Endothelial cell of umbilical vein (primary cell): ENCODE measurements at regions not wholly inside any gene's neighbourhood (a gene's known extent, or its start where the extent isn't known, plus 50 kb on each side); places are given as distances from the start of the nearest gene placed in this dataset.

ENCODE experiments used
- BruUV-seq: library from RNA; stranded (reverse); fragments of 400-500 nt; replicated peaks from 2 replicates; lab custom pipeline; 2021; lab: Mats Ljungman, UMichigan
- CTCF ChIA-PET: fragments of 300-600, 350-600 bp; sonication (Branson Sonifier 250); formaldehyde crosslinking; loops from one replicate; lab custom pipeline; 2021; ENCODE audit warnings: antibody characterized with exemption, inconsistent platforms; lab: Charles Lee
- POLR2A ChIA-PET: fragments of 300-600, 350-600 bp; sonication (Branson Sonifier 250); formaldehyde crosslinking; loops from one replicate; lab custom pipeline; 2021; ENCODE audit warnings: antibody characterized with exemption, inconsistent platforms; lab: Charles Lee
- DNase-seq: peaks from one replicate; pipeline ENCODE4 v3.0.0-alpha.2; 2011; ENCODE audit warnings: low read depth, low spot score
- FAIRE-seq: peaks from 2 replicates; lab custom pipeline; 2011; peaks lifted over from hg19 to GRCh38; lab: Jason Lieb, UNC
- H2AFZ ChIP-seq: 2 replicates; pipeline ENCODE4 v1.6.0; 2012; ENCODE audit warnings: low read depth, low read length, control low read depth, inconsistent platforms
- H3K27ac ChIP-seq: 2 replicates; pipeline ENCODE4 v1.5.1; 2011; ENCODE audit warnings: low read depth, mild to moderate bottlenecking, control low read depth, low read length, moderate library complexity; ENCODE audit not compliant: insufficient read depth
- H3K27me3 ChIP-seq, 2 experiments: 2 replicates each; pipeline versions ENCODE4 v1.6.0 to v1.6.1; 2011; ENCODE audit warnings: low read length in 2 of 2, mixed read lengths in 1 of 2; ENCODE audit not compliant: control insufficient read depth in 2 of 2, insufficient read depth in 2 of 2
- H3K36me3 ChIP-seq, 2 experiments: 2 replicates in 1 of 2; 3 replicates in 1 of 2; pipeline ENCODE4 v1.5.1; 2011; ENCODE audit warnings: low read length in 2 of 2, mild to moderate bottlenecking in 1 of 2, moderate library complexity in 1 of 2; ENCODE audit not compliant: control insufficient read depth in 2 of 2, insufficient read depth in 2 of 2; ENCODE audit errors: extremely low read depth in 1 of 2
- H3K4me1 ChIP-seq: 3 replicates; pipeline ENCODE4 v1.5.1; 2011; ENCODE audit warnings: mild to moderate bottlenecking, low read length; ENCODE audit not compliant: control insufficient read depth, insufficient read depth; ENCODE audit errors: extremely low read depth
- H3K4me2 ChIP-seq: 2 replicates; pipeline ENCODE4 v1.6.1; 2011; ENCODE audit warnings: low read length, control low read depth, mixed read lengths; ENCODE audit not compliant: insufficient read depth
- H3K4me3 ChIP-seq, 3 experiments: fragments of 200-600 bp in 1 of 3; sonication (generic), shearing (Covaris generic) in 1 of 3; replicated peaks in 1 of 3; 2 replicates each; pipeline ENCODE4 v1.5.1; 2011 to 2016; ENCODE audit warnings: control low read depth in 3 of 3, low read length in 3 of 3, mild to moderate bottlenecking in 2 of 3, inconsistent platforms in 1 of 3, low read depth in 1 of 3, moderate library complexity in 1 of 3; ENCODE audit not compliant: insufficient read depth in 1 of 3
- H3K79me2 ChIP-seq: 2 replicates; pipeline ENCODE4 v1.6.0; 2012; ENCODE audit warnings: low read length, inconsistent platforms; ENCODE audit not compliant: control insufficient read depth, insufficient read depth
- H3K9ac ChIP-seq: replicated peaks from 2 replicates; pipeline ENCODE3; 2011; ENCODE audit warnings: low read length, control low read depth; ENCODE audit not compliant: insufficient read depth; ENCODE audit errors: extremely low read depth
- H3K9me1 ChIP-seq: replicated peaks from 3 replicates; pipeline ENCODE4 v1.6.0; 2011; ENCODE audit warnings: mild to moderate bottlenecking, low read length; ENCODE audit not compliant: control insufficient read depth, insufficient read depth; ENCODE audit errors: extremely low read depth
- H3K9me3 ChIP-seq: replicated peaks from 2 replicates; pipeline ENCODE4 v1.5.1; 2012; ENCODE audit warnings: low read length, inconsistent platforms; ENCODE audit not compliant: control insufficient read depth, insufficient read depth
- H4K20me1 ChIP-seq: replicated peaks from 2 replicates; pipeline ENCODE3; 2011; ENCODE audit warnings: mild to moderate bottlenecking, low read length; ENCODE audit not compliant: control insufficient read depth, insufficient read depth; ENCODE audit errors: extremely low read depth
- EZH2 ChIP-seq: IDR thresholded peaks from 2 replicates; pipeline ENCODE4 v1.6.1; 2012; ENCODE audit warnings: borderline replicate concordance, low read depth, mild to moderate bottlenecking, moderate library complexity, low read length, inconsistent platforms; ENCODE audit not compliant: severe bottlenecking
- FOS ChIP-seq: IDR thresholded peaks from 2 replicates; pipeline ENCODE4 v1.6.1; 2011; ENCODE audit warnings: mild to moderate bottlenecking, low read length, moderate library complexity, borderline replicate concordance; ENCODE audit not compliant: insufficient read depth
- GATA2 ChIP-seq: IDR thresholded peaks from 2 replicates; pipeline ENCODE4 v1.7.0; 2011; ENCODE audit warnings: low read depth, mild to moderate bottlenecking, moderate library complexity, mixed read lengths, low read length; ENCODE audit not compliant: insufficient read length, insufficient read depth
- JUN ChIP-seq: IDR thresholded peaks from 2 replicates; pipeline ENCODE4 v1.6.1; 2011; ENCODE audit warnings: borderline replicate concordance, low read depth; ENCODE audit not compliant: insufficient read length, insufficient read depth
- MYC ChIP-seq: IDR thresholded peaks from one replicate; pipeline ENCODE4 v1.6.1; 2011; ENCODE audit warnings: mild to moderate bottlenecking, low read depth, low read length
- POLR2A ChIP-seq: IDR thresholded peaks from 2 replicates; pipeline ENCODE4 v1.6.1; 2012; ENCODE audit warnings: low read depth, mild to moderate bottlenecking, control low read depth, low read length
- POLR2AphosphoS5 ChIP-seq: IDR thresholded peaks from 2 replicates; pipeline ENCODE4 v1.6.1; 2012; ENCODE audit warnings: low read depth, mild to moderate bottlenecking, control low read depth, low read length, moderate library complexity; ENCODE audit not compliant: insufficient read depth
- dilution Hi-C: fragments of 300-500 bp; cut with MboI; formaldehyde crosslinking; loops from one replicate; pipeline ENCODE4 v1.15.0; 2019; ENCODE audit warnings: low sequenced_read_pairs; ENCODE audit not compliant: extremely low pct_ligation_motif_present
- intact Hi-C: fragments of 100-400 bp; cut with micrococcal nuclease; formaldehyde crosslinking; loops from one replicate; pipeline ENCODE4 v1.10.0; 2022
- TF ChIP-seq, protein P1 (sequence below): IDR thresholded peaks from 2 replicates; pipeline ENCODE4 v1.6.1; 2011; ENCODE audit not compliant: insufficient read depth, insufficient read length
- TF ChIP-seq, protein P2 (sequence below), 2 donors: IDR thresholded peaks; 1 replicate in 1 of 2; 2 replicates in 1 of 2; pipeline ENCODE4 v1.5.1; 2011; ENCODE audit warnings: low read length in 2 of 2, mild to moderate bottlenecking in 2 of 2, moderate library complexity in 2 of 2, control low read depth in 1 of 2, inconsistent platforms in 1 of 2, low read depth in 1 of 2; ENCODE audit not compliant: insufficient read depth in 1 of 2; ENCODE audit errors: extremely low read depth in 1 of 2

DNA sequence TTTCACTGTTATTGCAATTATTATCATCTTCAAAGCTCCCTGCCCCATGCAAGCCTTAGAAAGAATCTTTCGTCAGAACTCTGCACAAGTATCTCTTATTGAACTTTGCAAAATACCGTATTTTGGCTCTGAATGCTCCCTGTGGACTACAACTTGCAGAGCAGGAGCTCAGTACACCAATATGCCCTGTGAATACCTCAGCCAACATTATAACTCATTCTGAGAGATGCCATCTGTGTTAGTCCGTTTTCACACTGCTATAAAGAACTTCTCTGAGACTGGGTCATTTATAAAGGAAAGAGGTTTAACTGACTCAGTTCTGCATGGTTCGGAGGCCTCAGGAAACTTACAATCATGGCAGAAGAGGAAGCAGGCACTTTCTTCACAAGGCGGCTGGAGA lies 87.2 kb upstream of the XYLT1 start:
- H3K79me2 ChIP-seq, result no peaks in the 10 kb centered on the region
- no peaks in the 10 kb centered on the region for H3K4me1 ChIP-seq
- H3K27ac ChIP-seq, result no peak overlapping the region
- H3K36me3 ChIP-seq, result no peaks in the 10 kb centered on the region
- FAIRE-seq (no peak), DNase-seq (no peak)
- no peak overlapping the region for H3K4me3 ChIP-seq
- no peak overlapping the region for H2AFZ ChIP-seq
- no peak overlapping the region for H3K4me2 ChIP-seq
- TF ChIP-seq GATA2 (no peak), EZH2 (no peak), POLR2A (no peak), MYC (no peak), POLR2AphosphoS5 (no peak)
- TF ChIP-seq, protein P1, sequence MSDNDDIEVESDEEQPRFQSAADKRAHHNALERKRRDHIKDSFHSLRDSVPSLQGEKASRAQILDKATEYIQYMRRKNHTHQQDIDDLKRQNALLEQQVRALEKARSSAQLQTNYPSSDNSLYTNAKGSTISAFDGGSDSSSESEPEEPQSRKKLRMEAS, result no peak
- no peak overlapping the region for H3K9ac ChIP-seq
- CTCF ChIA-PET, result no interaction called here
- intact Hi-C loops (no loop called here), dilution Hi-C loops (no loop called here)
- no peaks in the 10 kb centered on the region for H3K27me3 ChIP-seq
- H3K9me1 ChIP-seq, result no peaks in the 10 kb centered on the region
- peaks cover 2% of the 10 kb centered on the region for H3K9me3 ChIP-seq
- no peaks in the 10 kb centered on the region for H4K20me1 ChIP-seq
- POLR2A ChIA-PET, result no interaction called here
- BruUV-seq, result no TSS peak

DNA sequence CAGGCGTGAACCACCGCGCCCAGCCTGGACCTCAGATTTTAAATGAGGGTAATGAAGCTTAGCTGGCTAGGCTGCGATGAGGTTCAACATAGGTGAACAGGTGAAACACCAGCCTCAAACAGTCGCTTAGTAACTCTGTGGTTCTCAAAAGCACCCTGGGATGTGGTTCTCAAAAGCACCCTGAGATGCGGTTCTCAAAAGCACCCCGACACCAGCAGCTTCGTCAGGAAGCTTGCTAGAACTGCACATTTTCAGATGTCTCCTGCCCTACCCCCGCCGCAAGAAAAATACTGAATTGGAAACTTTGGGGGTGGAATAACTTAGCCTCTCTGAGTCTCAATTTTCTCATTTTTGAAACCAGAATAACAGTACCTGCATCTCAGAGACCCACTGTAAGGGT lies 86.7 kb upstream of the XYLT1 start:
- CTCF ChIA-PET, result no interaction called here
- POLR2A ChIA-PET, result no interaction called here
- Histone ChIP-seq H3K9me3 (peaks cover 1% of the 10 kb centered on the region), H3K4me1 (no peaks in the 10 kb centered on the region), H3K79me2 (no peaks in the 10 kb centered on the region), H2AFZ (no peak overlapping the region), H3K4me3 (no peak overlapping the region), H4K20me1 (no peaks in the 10 kb centered on the region), H3K4me2 (no peak overlapping the region), H3K27ac (no peak overlapping the region), H3K9me1 (no peaks in the 10 kb centered on the region), H3K9ac (no peak overlapping the region), H3K36me3 (no peaks in the 10 kb centered on the region), H3K27me3 (no peaks in the 10 kb centered on the region)
- intact Hi-C loops (no loop called here), dilution Hi-C loops (no loop called here)
- TF ChIP-seq GATA2 (no peak), POLR2AphosphoS5 (no peak), JUN (no peak), POLR2A (no peak), MYC (no peak), FOS (no peak), EZH2 (no peak)
- TF ChIP-seq, protein P2, sequence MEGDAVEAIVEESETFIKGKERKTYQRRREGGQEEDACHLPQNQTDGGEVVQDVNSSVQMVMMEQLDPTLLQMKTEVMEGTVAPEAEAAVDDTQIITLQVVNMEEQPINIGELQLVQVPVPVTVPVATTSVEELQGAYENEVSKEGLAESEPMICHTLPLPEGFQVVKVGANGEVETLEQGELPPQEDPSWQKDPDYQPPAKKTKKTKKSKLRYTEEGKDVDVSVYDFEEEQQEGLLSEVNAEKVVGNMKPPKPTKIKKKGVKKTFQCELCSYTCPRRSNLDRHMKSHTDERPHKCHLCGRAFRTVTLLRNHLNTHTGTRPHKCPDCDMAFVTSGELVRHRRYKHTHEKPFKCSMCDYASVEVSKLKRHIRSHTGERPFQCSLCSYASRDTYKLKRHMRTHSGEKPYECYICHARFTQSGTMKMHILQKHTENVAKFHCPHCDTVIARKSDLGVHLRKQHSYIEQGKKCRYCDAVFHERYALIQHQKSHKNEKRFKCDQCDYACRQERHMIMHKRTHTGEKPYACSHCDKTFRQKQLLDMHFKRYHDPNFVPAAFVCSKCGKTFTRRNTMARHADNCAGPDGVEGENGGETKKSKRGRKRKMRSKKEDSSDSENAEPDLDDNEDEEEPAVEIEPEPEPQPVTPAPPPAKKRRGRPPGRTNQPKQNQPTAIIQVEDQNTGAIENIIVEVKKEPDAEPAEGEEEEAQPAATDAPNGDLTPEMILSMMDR (IDR thresholded peaks at IDR 0.05; ENCODE audit: extremely low read depth in 1 of 2, insufficient read depth in 1 of 2, low read depth in 1 of 2, low read length in 2 of 2), result no peak
- TF ChIP-seq, protein P1, result no peak
- BruUV-seq, result no TSS peak
- DNase-seq, result no peak
- no peak for FAIRE-seq
